HG03565 (cell line): ENCODE measurements at regions not wholly inside any gene's neighbourhood (a gene's known extent, or its start where the extent isn't known, plus 50 kb on each side); places are given as distances from the start of the nearest gene placed in this dataset.

Source experiments
- ATAC-seq: cut with Tn5 transposase; IDR thresholded peaks from one replicate; pipeline ENCODE4 v1.9.1; 2021; ENCODE audit warnings: mild to moderate bottlenecking, moderate library complexity; ENCODE audit not compliant: unreplicated experiment

- ATAC-seq: no peak
These were observed 77.0 kb upstream of the FGGY start for GRCh38 chr1:59219916-59220315.

GRCh38 chr1:59220356-59220755 is 76.5 kb upstream of the FGGY start:
- no peak for ATAC-seq

- ATAC-seq: no peak
These were observed 73.7 kb upstream of the FGGY start for GRCh38 chr1:59223198-59223597.

DNA sequence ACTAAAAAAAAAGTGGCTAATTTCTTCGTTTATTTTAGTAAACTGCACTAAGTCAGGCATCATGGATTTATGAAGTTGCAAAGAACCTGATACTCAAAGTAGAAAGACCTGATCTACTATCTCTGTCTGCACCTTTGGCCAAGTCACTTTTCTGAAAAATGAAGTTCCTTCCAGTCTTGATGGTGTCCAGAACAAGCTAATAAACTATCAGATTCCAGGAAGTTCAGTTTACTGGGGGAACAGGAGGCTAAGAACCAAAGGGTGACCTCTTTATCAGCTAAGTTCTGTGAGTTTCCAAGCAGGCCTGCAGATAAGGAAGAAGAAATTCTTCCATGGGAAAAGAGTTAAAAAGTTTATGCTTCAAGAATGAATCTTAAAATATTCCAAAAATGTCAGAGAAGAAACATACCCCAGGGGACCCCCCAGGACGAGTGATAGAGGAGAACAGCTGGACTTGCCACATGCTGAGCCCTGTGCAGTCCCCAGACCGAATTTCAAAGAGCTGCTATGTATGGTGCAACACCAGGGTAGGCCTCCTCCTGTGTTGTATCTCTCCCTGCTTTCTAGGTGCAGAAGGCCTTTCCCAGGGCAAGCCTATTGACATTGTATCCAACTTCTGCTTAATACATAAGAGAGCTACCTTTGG is 72.8 kb upstream of the FGGY start:
- no peak for ATAC-seq

DNA sequence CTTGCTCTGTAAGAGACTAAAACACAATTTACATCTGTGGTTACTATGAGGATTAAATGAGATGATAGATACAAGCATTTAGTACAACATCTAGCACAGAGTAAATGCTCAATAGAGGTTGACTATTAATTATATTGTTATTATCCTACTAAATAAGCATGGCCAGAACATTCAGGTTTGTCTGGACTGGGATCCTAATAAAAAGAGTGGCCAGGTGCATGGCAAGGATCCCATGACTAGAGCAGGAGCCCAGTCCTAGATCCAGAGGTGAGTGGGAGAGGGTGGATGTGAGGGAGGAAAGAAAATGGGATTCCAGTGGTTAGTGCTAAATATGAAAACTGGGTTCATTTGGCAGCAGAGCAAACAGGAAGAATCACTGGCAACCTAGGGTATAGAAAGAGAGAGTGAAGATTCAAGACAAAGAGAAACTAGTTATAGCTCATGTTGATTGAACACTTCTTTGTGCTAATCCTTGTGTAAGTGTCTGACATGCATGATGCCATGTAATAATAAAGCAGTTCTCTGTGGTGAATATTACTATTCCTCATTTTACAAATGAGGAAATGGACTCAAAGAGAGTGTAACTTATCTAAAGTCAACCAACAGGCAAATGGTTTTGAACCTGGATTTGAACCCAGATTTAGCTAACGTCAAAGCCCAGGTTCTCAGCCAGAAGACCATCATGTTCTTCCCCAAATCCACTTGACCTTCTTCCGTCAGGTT is 71.1 kb upstream of the FGGY start:
- no peak for ATAC-seq

DNA sequence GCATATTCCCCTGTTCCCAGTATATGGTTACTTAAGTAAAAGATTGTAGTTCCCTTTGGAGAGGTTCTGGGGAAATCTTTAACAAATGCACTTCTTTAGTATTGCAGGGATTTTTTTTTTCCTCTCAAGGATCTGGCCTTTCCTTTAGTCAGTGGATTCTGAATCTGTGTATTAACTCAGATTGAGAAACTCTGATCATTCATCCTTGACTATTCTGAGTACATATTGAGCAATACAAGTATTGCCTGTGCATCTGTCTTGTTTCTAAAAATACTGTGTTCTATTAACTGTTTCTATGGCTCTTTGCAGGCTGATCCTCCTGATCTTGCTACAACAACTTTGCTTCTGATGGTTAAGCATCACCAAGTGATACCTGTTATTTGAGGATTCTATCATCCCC is 67.8 kb upstream of the FGGY start:
- ATAC-seq: no peak

- ATAC-seq: no peak
These were observed 66.3 kb upstream of the FGGY start for GRCh38 chr1:59230622-59231021.

GRCh38 chr1:59232216-59232615 is 64.7 kb upstream of the FGGY start:
- ATAC-seq: no peak

DNA sequence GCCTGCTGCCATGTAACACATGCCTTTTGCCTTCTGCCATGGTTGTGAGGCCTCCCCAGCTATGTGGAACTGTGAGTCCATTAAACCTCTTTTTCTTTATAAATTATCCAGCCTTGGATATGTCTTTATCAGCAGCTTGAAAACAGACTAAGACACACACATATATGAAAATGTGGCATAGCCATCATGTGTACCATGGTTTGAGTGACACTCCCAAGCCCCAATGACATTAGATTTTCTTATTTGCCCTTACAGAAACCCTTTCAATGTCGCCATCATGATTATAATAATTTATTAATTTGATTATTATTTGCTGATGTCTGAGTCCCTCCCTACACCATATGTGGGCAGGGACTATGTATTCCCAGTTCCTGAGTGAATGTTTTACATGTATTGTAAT is 63.5 kb upstream of the FGGY start:
- no peak for ATAC-seq

- ATAC-seq: no peak
These were observed 60.0 kb upstream of the FGGY start for GRCh38 chr1:59236721-59237545.

GRCh38 chr1:59237900-59238299 is 59.0 kb upstream of the FGGY start:
- ATAC-seq: no peak

GRCh38 chr1:59238333-59238934 is 58.5 kb upstream of the FGGY start:
- ATAC-seq: no peak

DNA sequence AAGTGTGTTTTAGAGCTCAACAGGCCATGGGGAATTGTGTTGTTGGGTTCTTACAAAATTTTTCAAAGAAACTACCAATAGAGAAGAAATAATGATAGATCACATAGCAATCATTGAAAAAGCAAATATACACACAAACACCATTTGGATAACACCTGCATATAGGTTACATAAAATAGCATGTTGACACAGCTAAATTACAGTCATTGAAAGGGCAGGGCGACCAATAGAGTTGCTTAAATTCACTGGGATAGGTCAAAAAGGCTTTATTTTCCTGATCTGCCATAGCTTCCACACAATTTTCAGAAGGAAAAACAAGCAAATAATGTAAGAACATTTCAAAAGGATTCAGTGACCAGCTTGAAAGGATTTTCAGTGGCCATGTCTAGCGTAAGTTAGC is 57.9 kb upstream of the FGGY start:
- no peak for ATAC-seq

DNA sequence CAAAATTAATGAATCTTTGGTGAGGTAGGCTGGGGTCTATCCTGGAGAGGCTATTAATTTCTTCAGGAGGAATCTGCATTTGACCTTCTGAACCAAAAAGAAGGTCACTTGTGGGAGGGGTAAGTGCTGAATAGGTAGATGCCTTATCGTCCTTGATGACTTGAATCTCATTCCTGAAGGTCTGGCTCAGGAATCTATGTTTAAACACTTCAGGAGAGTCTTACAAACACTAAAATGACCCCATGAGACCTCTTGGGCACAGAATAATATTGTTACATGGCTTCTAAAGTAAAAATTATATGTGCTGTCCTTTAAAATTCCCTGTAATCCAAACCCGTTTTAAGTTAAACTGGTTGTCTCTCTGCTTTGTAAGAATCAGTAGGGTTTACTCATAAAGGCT is 55.0 kb upstream of the FGGY start:
- no peak for ATAC-seq

- no peak for ATAC-seq
These were observed 54.5 kb upstream of the FGGY start for GRCh38 chr1:59242370-59242769.

- no peak for ATAC-seq
These were observed 53.3 kb upstream of the FGGY start for GRCh38 chr1:59243550-59243949.

GRCh38 chr1:59243978-59244377 is 52.9 kb upstream of the FGGY start:
- no peak for ATAC-seq

DNA sequence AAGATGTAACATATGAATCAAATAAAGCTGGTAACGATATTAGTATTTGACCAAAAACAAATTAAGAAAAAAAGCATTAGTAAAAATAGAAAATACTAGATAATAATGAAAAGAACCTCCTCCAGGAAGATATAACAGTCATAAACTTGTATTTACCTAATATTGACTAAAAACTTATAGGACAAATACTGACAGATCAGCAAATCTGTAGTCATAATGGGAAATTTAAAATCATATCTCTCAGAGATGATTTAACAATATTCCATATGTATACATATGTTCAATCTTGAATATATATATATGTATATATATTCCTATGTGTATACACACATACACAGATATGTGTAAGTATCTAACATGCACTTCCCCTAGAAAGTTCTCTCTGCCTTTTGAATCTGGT is 52.0 kb upstream of the FGGY start:
- ATAC-seq: no peak
